GM18502 (cell line): ENCODE measurements at regions not wholly inside any gene's neighbourhood (a gene's known extent, or its start where the extent isn't known, plus 50 kb on each side); places are given as distances from the start of the nearest gene placed in this dataset.

ENCODE experiments used
- ATAC-seq: cut with Tn5 transposase; IDR thresholded peaks from one replicate; pipeline ENCODE4 v1.9.1; 2021; ENCODE audit warnings: mild to moderate bottlenecking; ENCODE audit not compliant: unreplicated experiment, poor library complexity

DNA sequence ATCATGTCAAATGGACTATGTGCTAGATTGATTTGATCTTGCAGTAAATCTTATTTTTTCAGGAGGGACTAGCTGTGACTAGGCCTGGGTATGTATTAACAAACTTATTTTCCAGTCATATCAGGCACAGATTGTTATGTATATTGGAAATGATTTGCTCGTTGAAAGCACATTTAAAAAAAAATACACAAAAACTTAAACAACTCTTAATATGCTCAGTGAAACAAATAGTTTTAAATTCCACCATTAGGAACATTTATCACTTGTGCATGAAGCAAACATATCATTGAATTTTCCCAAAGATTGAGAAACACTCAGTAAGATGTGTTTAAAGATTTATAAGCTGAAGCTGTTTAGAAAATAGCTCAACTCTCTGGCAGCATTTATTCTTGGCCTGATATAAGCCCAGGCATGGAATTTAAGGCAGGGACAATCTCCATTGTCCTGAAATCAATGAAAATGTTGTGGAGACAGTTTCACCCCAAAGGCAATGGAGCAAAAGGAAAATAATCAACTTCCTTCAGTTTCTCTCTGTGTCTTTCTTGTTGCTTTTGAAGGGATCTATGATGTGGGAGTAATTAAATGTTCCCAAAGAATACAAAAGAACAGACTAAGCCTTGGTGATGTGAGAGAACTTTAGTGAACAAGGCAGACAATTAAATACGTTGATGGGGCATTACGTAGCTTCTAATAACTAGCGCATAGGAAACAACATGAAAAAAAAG, 250.3 kb downstream of the GPR37 start:
- no peak for ATAC-seq

DNA sequence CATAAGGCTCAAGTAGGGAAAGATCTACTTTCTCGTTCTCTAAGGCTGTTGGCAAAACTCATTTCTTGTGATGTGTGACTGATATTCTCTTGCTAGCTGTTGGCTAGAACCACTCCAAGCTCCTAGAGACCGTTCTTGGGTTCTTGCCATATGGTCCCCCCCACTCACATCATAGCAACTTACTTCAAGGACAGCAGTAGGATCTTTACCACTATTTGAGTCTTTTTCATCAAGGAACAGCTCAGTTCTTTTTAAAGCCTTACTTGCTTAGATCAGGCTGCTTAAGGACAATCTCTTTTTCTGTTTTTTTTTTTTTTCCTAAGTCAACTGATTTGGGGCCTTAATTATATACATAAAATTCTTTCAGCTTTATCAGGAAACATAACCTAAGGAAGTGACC, 251.1 kb downstream of the GPR37 start:
- ATAC-seq, result no peak

GRCh38 chr7:124497176-124497575, 268.4 kb downstream of the GPR37 start:
- ATAC-seq, result no peak

DNA sequence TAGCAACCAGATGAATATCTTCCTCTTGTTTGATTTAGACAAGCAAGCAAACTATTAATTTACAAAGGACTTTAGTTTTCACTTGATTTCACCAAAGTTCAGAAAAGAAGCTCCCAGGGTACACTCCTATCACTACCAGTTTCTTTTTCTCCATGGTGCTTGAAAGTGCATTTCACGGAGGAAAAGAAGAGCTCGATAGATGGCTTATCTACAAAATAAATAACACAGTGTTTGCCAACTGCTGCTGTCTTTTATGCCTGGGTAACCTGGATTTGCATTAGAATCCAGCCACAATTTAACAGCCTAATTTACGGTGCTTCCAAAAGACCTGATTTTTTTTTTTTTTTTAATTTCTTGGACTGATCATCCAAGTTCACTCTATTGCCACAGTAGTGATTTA, 275.7 kb downstream of the GPR37 start:
- ATAC-seq, result no peak

DNA sequence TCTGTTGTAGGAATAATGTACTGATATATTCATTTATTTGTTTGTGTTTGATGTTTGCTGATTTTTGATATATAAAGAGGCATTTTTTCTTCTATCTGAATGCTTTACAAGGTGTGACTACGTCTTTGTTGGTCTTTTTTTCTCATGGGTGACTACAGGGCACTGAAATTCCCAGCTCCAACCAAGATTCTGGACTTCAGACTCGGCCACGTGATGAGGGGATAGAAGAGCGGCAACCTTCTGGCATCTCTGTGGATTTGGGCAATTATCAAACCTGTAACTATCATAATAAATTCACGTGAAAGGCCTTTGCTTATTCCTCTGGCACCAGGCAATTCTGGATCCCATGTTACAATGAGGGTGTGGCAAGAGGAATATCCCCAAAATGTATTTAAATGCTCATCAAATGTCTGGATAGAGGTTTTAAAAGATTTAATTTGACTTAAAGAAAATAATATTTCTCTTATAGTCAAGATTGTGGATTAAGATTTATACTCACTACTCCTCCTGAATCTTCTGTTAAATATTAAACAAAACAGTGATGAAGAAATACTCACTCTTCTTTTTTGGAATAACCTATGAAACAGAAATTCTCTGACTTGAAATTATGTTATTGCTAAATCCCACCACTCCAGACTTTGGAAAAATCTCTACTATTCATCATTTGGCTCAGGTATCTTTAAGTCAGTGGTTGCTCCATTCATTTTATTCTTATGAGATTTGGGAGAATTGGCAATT, 276.3 kb downstream of the GPR37 start:
- ATAC-seq, result no peak

GRCh38 chr7:124482229-124482628, 283.4 kb downstream of the GPR37 start:
- ATAC-seq, result no peak

GRCh38 chr7:124480821-124481290, 284.7 kb downstream of the GPR37 start:
- no peak for ATAC-seq

DNA sequence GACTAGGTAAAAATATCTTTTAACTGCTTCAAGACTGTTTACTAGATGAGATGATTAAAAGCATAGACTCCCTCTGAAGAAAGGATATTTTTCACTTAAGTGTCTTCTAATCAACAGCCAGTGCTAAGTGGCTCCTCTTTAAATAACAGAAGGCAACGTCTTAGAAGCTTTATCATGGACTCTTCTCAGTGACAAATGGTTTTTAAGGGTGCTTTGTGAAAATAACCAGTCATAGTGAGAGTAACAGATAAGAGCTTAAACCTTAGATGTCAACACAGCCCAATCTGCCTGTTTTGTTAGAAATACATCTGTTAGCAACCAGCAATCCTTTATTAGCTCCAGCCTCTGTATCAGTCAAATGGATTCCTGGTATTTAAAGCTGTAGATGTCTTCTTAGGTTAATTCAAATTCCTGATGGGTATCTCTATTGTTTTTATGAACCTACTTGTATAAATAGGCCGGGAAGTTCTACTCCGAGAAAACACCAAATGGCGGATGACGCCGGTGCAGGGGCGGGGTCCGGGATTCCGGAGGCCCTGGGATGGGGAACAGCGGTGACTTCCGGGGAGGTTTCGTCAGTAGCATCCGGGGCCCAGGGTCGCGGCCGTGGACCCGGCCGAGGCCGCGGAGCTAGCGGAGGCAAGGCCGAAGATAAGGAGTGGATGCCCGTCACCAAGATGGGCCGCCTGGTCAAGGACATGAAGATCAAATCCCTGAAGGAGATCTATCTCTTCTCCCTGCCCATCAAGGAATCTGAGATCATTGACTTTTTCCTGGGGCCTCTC, 285.4 kb downstream of the GPR37 start:
- ATAC-seq, result no peak

DNA sequence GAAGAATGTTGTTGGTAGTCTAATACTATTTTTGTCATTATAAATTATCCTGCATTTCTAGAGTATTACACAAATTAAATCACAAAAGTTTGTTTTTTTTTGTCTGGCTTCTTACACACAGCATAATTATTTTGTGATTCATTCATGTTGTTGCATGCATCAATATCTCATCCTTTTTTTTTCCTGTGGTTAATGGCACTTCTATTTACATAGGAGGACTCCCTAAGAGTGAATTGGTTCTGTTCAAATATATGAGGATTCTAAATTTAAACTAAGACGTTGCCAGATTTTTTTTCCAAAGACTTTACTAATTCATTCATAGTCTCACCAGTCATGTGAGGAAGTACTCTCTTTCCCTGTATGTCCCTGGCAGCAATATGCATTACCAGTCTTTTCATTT, 303.3 kb downstream of the GPR37 start:
- ATAC-seq, result no peak

- ATAC-seq, result no peak
Measured at GRCh38 chr7:124460555-124460954, 305.0 kb downstream of the GPR37 start.

- ATAC-seq, result no peak
Measured at GRCh38 chr7:124460056-124460450, 305.5 kb downstream of the GPR37 start.

DNA sequence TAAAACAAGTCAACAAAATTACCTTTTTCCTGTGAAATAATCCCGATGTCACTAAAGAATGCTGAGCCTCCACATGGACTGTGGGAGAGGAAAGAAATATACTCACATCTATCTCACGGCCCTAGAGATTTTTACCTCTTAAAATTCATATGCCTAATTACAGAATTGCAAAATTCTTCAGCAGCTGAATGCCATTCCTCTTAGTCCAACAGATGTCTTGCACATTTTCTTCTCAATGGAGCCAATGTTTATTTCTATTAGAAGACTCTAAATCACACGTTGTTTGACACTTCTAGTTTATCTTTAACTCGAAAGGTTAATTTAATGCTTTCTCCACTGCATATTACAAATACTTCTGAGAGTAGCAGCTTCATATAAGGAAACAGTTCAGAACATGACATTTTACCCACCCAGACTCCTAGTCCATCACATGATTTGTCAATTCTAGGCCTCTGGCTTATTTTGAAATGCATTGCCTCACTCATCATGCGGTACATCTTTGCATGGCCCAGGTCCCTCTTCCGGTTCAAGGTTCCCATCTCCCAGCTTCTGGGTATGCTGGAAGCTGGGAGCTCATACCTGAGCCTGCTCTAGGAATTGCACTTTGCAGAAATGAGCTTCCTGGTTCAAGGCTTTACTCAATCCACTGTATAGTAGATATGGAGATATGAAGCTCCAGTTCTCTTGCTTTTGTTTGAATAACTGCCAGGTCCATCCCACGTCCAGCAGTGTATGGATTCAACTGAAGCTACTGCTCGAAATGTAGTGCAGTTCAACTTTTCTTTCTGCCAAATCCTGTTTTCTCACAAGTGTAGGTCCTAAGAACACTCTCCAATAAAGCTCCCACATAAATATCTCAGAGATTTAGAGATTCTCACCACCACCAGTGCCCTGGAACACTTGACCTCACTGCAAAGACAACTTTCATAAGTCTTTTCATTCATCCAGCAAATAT, 306.2 kb downstream of the GPR37 start:
- no peak for ATAC-seq

- no peak for ATAC-seq
Measured at GRCh38 chr7:124457841-124458240, 307.8 kb downstream of the GPR37 start.

- ATAC-seq, result no peak
Measured at GRCh38 chr7:124456286-124456685, 309.3 kb downstream of the GPR37 start.

GRCh38 chr7:124452186-124452585, 313.4 kb downstream of the GPR37 start:
- no peak for ATAC-seq

GRCh38 chr7:124449896-124450295, 315.7 kb downstream of the GPR37 start:
- ATAC-seq, result no peak

- no peak for ATAC-seq
Measured at GRCh38 chr7:124444696-124445480, 320.7 kb downstream of the GPR37 start.

GRCh38 chr7:124443762-124444161, 321.8 kb downstream of the GPR37 start:
- no peak for ATAC-seq

DNA sequence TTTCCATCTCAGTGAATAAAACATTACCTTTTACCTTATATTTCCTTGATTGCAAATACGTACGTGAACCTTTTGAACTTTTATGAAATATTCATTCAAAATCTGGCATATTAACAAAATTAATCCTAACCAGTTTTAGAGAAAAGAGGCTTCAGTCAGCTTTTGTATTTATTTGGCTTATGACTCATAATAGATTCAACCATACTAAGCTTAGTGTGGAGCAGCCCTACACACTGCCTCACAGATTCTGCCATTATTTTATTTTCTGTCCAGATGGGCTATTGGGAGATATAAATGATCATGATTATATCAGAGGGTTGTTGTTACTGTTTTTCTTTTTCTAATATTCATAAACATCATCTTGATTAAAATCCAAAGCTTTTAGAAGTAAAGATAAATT, 325.5 kb downstream of the GPR37 start:
- ATAC-seq, result no peak
